K562 (cell line): ENCODE measurements at regions not wholly inside any gene's neighbourhood (a gene's known extent, or its start where the extent isn't known, plus 50 kb on each side); places are given as distances from the start of the nearest gene placed in this dataset.
"Not testable (repeated sequence)": the region's sequence is repeated elsewhere in the genome, so short reads cannot be mapped to it uniquely, and the experiment has no call there.

ENCODE experiments used
- ATAC-seq: fragments of 200-7000 bp; cut with Tn5 transposase; 3 replicates; pipeline ENCODE4 v1.9.1; 2020; ENCODE audit warnings: moderate library complexity
- BruUV-seq: library from RNA; stranded (reverse); fragments of 400-500 nt; replicated peaks from 2 replicates; lab custom pipeline; 2021; lab: Mats Ljungman, UMichigan
- CTCF ChIA-PET: fragments of 300-600 bp; formaldehyde crosslinking; extraction: SDS; loops from one replicate; lab custom pipeline; 2021; ENCODE audit warnings: low intra/inter-chr PET ratio; lab: Yijun Ruan, JAX
- POLR2A ChIA-PET: fragments of 300-600, 350-650 bp; sonication (Branson Sonifier 250); formaldehyde crosslinking; extraction: SDS; loops from one replicate; lab custom pipeline; 2021; ENCODE audit warnings: antibody characterized with exemption, inconsistent platforms; lab: Yijun Ruan, JAX
- DNase-seq, 4 experiments: peaks; one replicate each; pipeline versions ENCODE4 v3.0.0 to v3.0.0-alpha.2; 2011 to 2018; ENCODE audit warnings: low spot score in 3 of 4, mixed read lengths in 3 of 4; ENCODE audit errors: extremely low read depth in 1 of 4
- FAIRE-seq: peaks from 2 replicates; lab custom pipeline; 2011; peaks lifted over from hg19 to GRCh38; lab: Jason Lieb, UNC
- H2AFZ ChIP-seq: 2 replicates; pipeline ENCODE4 v1.6.0; 2011; ENCODE audit warnings: low read depth, low read length, control low read depth, inconsistent platforms
- H3K27ac ChIP-seq: fragments of 200-600 bp; 3 replicates; pipeline ENCODE4 v1.8.0; 2011; ENCODE audit warnings: low read depth, mild to moderate bottlenecking, control low read depth, inconsistent platforms, low read length, moderate library complexity, mixed read lengths; ENCODE audit errors: extremely low read depth
- H3K27me3 ChIP-seq, 2 experiments: fragments of 300-600 bp in 1 of 2; 2 replicates in 1 of 2; 3 replicates in 1 of 2; pipeline versions ENCODE4 v1.6.0 to v1.8.0; 2011; ENCODE audit warnings: inconsistent platforms in 2 of 2, low read length in 2 of 2, mild to moderate bottlenecking in 1 of 2, mixed read lengths in 1 of 2, moderate library complexity in 1 of 2; ENCODE audit not compliant: control insufficient read depth in 2 of 2, insufficient read depth in 2 of 2
- H3K36me3 ChIP-seq: fragments of 300-600 bp; 3 replicates; pipeline ENCODE4 v1.8.0; 2011; ENCODE audit warnings: mild to moderate bottlenecking, low read length, inconsistent platforms; ENCODE audit not compliant: control insufficient read depth, insufficient read depth
- H3K4me1 ChIP-seq, 2 experiments: fragments of 200-600 bp in 1 of 2; replicated peaks in 1 of 2; 2 replicates in 1 of 2; 3 replicates in 1 of 2; pipeline versions ENCODE4 v1.5.1 to v1.8.0; 2011; ENCODE audit warnings: inconsistent platforms in 2 of 2, low read length in 2 of 2, mild to moderate bottlenecking in 1 of 2, mixed read lengths in 1 of 2, moderate library complexity in 1 of 2; ENCODE audit not compliant: control insufficient read depth in 2 of 2, insufficient read depth in 2 of 2
- H3K4me2 ChIP-seq: 2 replicates; pipeline ENCODE4 v1.6.1; 2011; ENCODE audit warnings: low read length, control low read depth, inconsistent platforms, mixed read lengths; ENCODE audit not compliant: insufficient read depth
- H3K4me3 ChIP-seq: fragments of 200-600 bp; sonication (generic), shearing (Covaris generic); 2 replicates; pipeline ENCODE4 v1.5.1; 2016; ENCODE audit warnings: control low read depth, inconsistent platforms
- H3K79me2 ChIP-seq: fragments of 200-600 bp; 3 replicates; pipeline ENCODE4 v1.8.0; 2011; ENCODE audit warnings: low read length, inconsistent platforms; ENCODE audit not compliant: control insufficient read depth, insufficient read depth
- H3K9ac ChIP-seq, 2 experiments: 2 replicates each; pipeline versions ENCODE4 v1.6.0 to v1.6.1; 2011; ENCODE audit warnings: low read depth in 2 of 2, low read length in 2 of 2, control low read depth in 1 of 2, inconsistent platforms in 1 of 2, mild to moderate bottlenecking in 1 of 2, mixed read lengths in 1 of 2; ENCODE audit not compliant: insufficient read depth in 1 of 2
- H3K9me1 ChIP-seq: one replicate; pipeline ENCODE4 v1.6.0; 2011; ENCODE audit warnings: inconsistent platforms, mild to moderate bottlenecking, low read length, moderate library complexity; ENCODE audit not compliant: control insufficient read depth, insufficient read depth
- H3K9me3 ChIP-seq: replicated peaks from 2 replicates; pipeline ENCODE4 v1.5.1; 2011; ENCODE audit warnings: low read depth, low read length, inconsistent platforms; ENCODE audit not compliant: control insufficient read depth, insufficient read depth
- H4K20me1 ChIP-seq: replicated peaks from 2 replicates; pipeline ENCODE4 v1.6.1; 2011; ENCODE audit warnings: low read length, inconsistent platforms, mixed read lengths; ENCODE audit not compliant: control insufficient read depth, insufficient read depth
- MCM5 ChIP-seq: fragments of 450-650 bp; IDR thresholded peaks from 2 replicates; pipeline ENCODE4 v1.6.1; 2016; ENCODE audit warnings: low read depth
- YY1 ChIP-seq, 3 experiments: IDR thresholded peaks; 2 replicates each; pipeline ENCODE4 v1.6.1; 2011; ENCODE audit warnings: low read length in 2 of 3, mild to moderate bottlenecking in 2 of 3, moderate library complexity in 2 of 3, borderline replicate concordance in 1 of 3, control low read depth in 1 of 3, low read depth in 1 of 3; ENCODE audit not compliant: insufficient read depth in 3 of 3, insufficient replicate concordance in 2 of 3, control insufficient read depth in 1 of 3, insufficient read length in 1 of 3; ENCODE audit errors: extremely low read depth in 1 of 3
- WGBS: fragments of 100-300 bp; shearing (Covaris generic); methylation state at CpG from one replicate; pipeline ENCODE4 v1.1.6; 2016; ENCODE audit warnings: low coverage, mixed read lengths; ENCODE audit not compliant: insufficient coverage; ENCODE audit errors: missing lambda C conversion rate; 5-methylcytosine and 5-hydroxymethylcytosine counted together
- in situ Hi-C: fragments of 300-500 bp; cut with MboI; formaldehyde crosslinking; loops from 4 replicates; pipeline ENCODE4 v1.15.0; 2018; ENCODE audit warnings: inconsistent platforms, mixed read lengths
- intact Hi-C: fragments of 100-400 bp; cut with micrococcal nuclease; formaldehyde crosslinking; loops from 2 replicates; pipeline ENCODE4 v1.14.2; 2022

- no TSS peak for BruUV-seq
- ATAC-seq, result no peak
- H3K9me1 ChIP-seq, result no peaks in the 10 kb centered on the region
- no peak overlapping the region for H2AFZ ChIP-seq
- no peaks in the 10 kb centered on the region for H3K79me2 ChIP-seq
- H4K20me1 ChIP-seq, result no peaks in the 10 kb centered on the region
- intact Hi-C loops (no loop called here), in situ Hi-C loops (no loop called here)
- no peaks in the 10 kb centered on the region for H3K36me3 ChIP-seq
- no peak for FAIRE-seq
- no peak overlapping the region for H3K4me2 ChIP-seq
- no peak overlapping the region for H3K4me3 ChIP-seq
- peaks cover 0 to 10% of the 10 kb centered on the region in 2 experiments; a peak in 1 of 5 replicates for H3K27me3 ChIP-seq
- H3K9me3 ChIP-seq, result no peaks in the 10 kb centered on the region
- no peak overlapping the region for H3K27ac ChIP-seq
- CTCF ChIA-PET, result no interaction called here
- WGBS, result 3% methylated on average over 8 of the region's 8 CpGs
- TF ChIP-seq YY1 (IDR thresholded peaks at IDR 0.05; ENCODE audit: borderline replicate concordance in 1 of 3, control insufficient read depth in 1 of 3, extremely low read depth in 1 of 3, insufficient read depth in 3 of 3, insufficient read length in 1 of 3, insufficient replicate concordance in 2 of 3, low read depth in 1 of 3, low read length in 2 of 3), result peak in 1 of 3 experiments; percentile 31
- TF ChIP-seq MCM5, result no peak
- H3K9ac ChIP-seq, result no peak overlapping the region
- POLR2A ChIA-PET, result no interaction called here
- H3K4me1 ChIP-seq, result peaks cover 0 to 3% of the 10 kb centered on the region in 2 experiments; a peak in 1 of 5 replicates
- no peak for DNase-seq
Measured at GRCh38 chr15:22253676-22254408, 173.5 kb downstream of the OR4M2 start.

- DNase-seq, H3K4me2 ChIP-seq, H3K9me3 ChIP-seq, H3K9ac ChIP-seq, in situ Hi-C loops, CTCF ChIA-PET, BruUV-seq, H3K4me1 ChIP-seq, POLR2A ChIA-PET, H3K9me1 ChIP-seq, H3K4me3 ChIP-seq, FAIRE-seq, H3K36me3 ChIP-seq, intact Hi-C loops, H3K27ac ChIP-seq, H4K20me1 ChIP-seq, ATAC-seq, H2AFZ ChIP-seq, H3K79me2 ChIP-seq: not testable (repeated sequence)
- H3K27me3 ChIP-seq, result peaks cover 3 to 16% of the 10 kb centered on the region in 2 experiments; a peak in 2 of 5 replicates
- WGBS, result under 1% methylated on average over 13 of the region's 14 CpGs
Measured at GRCh38 chr15:22254409-22255045, 174.2 kb downstream of the OR4M2 start.

- H3K4me2 ChIP-seq, H3K4me3 ChIP-seq, intact Hi-C loops, ATAC-seq, BruUV-seq, H3K9me3 ChIP-seq, H3K36me3 ChIP-seq, CTCF ChIA-PET, H3K27ac ChIP-seq, in situ Hi-C loops, H2AFZ ChIP-seq, H3K9me1 ChIP-seq, DNase-seq, H3K4me1 ChIP-seq, H3K79me2 ChIP-seq, H3K9ac ChIP-seq, POLR2A ChIA-PET, FAIRE-seq, H4K20me1 ChIP-seq: not testable (repeated sequence)
- H3K27me3 ChIP-seq, result peaks cover 5 to 17% of the 10 kb centered on the region in 2 experiments; a peak in 2 of 5 replicates
- WGBS, result 4% methylated on average over 6 of the region's 7 CpGs
Measured at GRCh38 chr15:22255606-22256005, 175.3 kb downstream of the OR4M2 start.
